ENCODE measurements at regions not wholly inside any gene's neighbourhood (a gene's known extent, or its start where the extent isn't known, plus 50 kb on each side); places are given as distances from the start of the nearest gene placed in this dataset.
"Not testable (repeated sequence)": the region's sequence is repeated elsewhere in the genome, so short reads cannot be mapped to it uniquely, and the experiment has no call there.

GRCh38 chr6:80603679-80604078 lies 497.2 kb downstream of the BCKDHB start:
- no peak overlapping the region for H3K27ac Mint-ChIP-seq
- TF ChIP-seq, protein P1, sequence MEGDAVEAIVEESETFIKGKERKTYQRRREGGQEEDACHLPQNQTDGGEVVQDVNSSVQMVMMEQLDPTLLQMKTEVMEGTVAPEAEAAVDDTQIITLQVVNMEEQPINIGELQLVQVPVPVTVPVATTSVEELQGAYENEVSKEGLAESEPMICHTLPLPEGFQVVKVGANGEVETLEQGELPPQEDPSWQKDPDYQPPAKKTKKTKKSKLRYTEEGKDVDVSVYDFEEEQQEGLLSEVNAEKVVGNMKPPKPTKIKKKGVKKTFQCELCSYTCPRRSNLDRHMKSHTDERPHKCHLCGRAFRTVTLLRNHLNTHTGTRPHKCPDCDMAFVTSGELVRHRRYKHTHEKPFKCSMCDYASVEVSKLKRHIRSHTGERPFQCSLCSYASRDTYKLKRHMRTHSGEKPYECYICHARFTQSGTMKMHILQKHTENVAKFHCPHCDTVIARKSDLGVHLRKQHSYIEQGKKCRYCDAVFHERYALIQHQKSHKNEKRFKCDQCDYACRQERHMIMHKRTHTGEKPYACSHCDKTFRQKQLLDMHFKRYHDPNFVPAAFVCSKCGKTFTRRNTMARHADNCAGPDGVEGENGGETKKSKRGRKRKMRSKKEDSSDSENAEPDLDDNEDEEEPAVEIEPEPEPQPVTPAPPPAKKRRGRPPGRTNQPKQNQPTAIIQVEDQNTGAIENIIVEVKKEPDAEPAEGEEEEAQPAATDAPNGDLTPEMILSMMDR (conservative IDR thresholded peaks at IDR 0.05) = no peak
- H3K9me3 Mint-ChIP-seq = no peaks in the 10 kb centered on the region
- no peak for DNase-seq (ENCODE audit: extremely low spot score, unreplicated experiment)
- H3K4me1 Mint-ChIP-seq (ENCODE audit: unreplicated experiment) = no peaks in the 10 kb centered on the region
- no peaks in the 10 kb centered on the region for H3K27me3 Mint-ChIP-seq
- no peaks in the 10 kb centered on the region for H3K36me3 Mint-ChIP-seq
- no peak overlapping the region for H3K4me3 Mint-ChIP-seq

DNA sequence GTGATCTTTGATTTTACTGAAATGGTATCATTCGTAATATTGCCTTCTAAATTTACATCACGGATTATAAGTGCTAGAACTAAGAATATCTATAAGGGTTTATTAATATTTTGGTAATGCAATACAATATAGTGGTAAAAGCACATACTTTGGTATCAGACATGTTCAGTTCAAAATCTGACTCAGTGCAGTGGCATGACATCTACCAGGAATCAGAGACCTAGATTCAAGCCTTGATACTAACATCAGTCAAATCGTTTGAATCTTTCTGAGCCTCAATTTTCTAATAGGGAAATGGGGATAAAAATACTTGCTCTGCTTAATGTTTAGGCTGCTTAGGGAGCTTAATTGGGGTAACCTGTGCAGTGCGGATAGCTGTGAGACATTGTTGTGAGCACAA lies 488.0 kb downstream of the BCKDHB start:
- no peak overlapping the region for H3K4me3 Mint-ChIP-seq
- no peak for DNase-seq (ENCODE audit: extremely low spot score, unreplicated experiment)
- H3K27me3 Mint-ChIP-seq = peaks cover 13% of the 10 kb centered on the region
- no peaks in the 10 kb centered on the region for H3K4me1 Mint-ChIP-seq (ENCODE audit: unreplicated experiment)
- H3K27ac Mint-ChIP-seq = no peak overlapping the region
- H3K36me3 Mint-ChIP-seq = no peaks in the 10 kb centered on the region
- no peaks in the 10 kb centered on the region for H3K9me3 Mint-ChIP-seq
- TF ChIP-seq, protein P1 (conservative IDR thresholded peaks at IDR 0.05) = no peak

DNA sequence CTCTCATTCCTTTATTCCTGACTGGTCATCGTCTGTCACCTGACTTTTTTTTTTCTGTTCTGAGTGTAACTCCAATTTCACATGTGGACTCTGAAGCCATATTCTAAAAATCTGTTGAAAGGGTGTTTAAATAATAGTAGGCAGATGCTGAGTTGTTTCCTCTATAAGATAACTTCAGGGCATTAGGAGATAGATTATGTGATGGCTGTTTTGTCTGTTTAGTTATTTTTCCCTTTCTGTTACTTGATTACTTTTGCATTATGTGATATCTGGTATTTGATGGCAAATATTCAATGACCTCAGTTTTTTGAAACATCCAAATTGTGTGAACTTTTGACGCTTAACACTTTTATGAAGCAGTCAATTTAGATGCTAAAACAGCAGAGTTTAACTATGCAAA lies 486.0 kb downstream of the BCKDHB start:
- Mint-ChIP-seq H3K9me3 (no peaks in the 10 kb centered on the region), H3K4me1 (ENCODE audit: unreplicated experiment) (no peaks in the 10 kb centered on the region), H3K4me3 (no peak overlapping the region), H3K27me3 (peaks cover 10% of the 10 kb centered on the region), H3K36me3 (no peaks in the 10 kb centered on the region), H3K27ac (no peak overlapping the region)
- no peak for DNase-seq (ENCODE audit: extremely low spot score, unreplicated experiment)
- TF ChIP-seq, protein P1 (conservative IDR thresholded peaks at IDR 0.05) = no peak

DNA sequence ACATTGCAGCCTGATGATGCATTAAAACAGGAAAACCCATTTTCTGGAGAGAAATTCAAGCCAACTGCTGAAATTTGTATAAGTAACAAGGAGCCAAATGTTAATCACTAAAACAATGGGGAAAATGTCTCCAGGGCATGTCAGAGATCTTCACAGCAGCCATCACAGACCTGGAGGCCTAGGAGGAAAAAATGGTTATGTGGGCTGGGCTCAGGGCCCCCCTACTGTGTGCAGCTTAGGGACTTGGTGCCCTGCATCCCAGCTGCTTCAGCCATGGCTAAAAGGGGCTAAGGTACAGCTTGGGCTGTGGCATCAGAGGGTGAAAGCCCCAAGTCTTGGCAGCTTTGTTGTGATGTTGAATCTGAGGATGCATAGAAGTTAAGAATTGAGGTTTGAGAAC lies 479.8 kb downstream of the BCKDHB start:
- no peak overlapping the region for H3K27ac Mint-ChIP-seq
- no peak overlapping the region for H3K4me3 Mint-ChIP-seq
- TF ChIP-seq, protein P1 (conservative IDR thresholded peaks at IDR 0.05) = no peak
- peaks cover 4% of the 10 kb centered on the region for H3K36me3 Mint-ChIP-seq
- no peaks in the 10 kb centered on the region for H3K9me3 Mint-ChIP-seq
- no peak for DNase-seq (ENCODE audit: extremely low spot score, unreplicated experiment)
- no peaks in the 10 kb centered on the region for H3K4me1 Mint-ChIP-seq (ENCODE audit: unreplicated experiment)
- H3K27me3 Mint-ChIP-seq = peaks cover 6% of the 10 kb centered on the region

DNA sequence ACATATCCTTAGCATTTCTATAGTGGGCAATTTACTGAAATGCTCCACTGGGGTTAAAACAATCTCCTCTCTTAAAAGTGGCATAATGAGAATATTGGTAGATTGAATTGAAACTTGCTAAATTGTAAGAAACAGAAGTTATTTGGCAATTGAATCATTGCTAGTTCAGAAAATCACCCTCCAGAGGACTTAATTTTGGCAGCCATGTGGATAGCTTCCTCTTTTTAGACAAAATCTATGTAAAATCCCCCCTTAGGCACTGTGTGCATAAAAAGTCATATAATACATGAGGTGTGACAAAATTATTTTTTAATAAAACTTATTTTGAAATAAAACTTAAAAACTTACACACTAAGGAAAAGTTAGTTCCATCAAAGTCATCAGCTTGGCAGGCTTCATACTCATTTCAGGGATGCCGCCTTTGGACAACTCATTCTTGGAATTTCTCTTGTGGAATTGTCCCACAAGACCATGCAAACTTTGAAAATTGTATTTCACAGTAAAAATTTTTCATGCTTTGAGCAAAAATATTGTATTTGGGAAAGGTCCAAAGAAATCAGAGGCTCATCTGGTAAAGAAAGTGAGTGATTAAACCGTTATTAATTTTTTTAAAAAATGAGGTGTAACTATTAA lies 473.0 kb downstream of the BCKDHB start:
- Mint-ChIP-seq H3K4me3 (no peak overlapping the region), H3K9me3 (no peaks in the 10 kb centered on the region), H3K27ac (no peak overlapping the region), H3K4me1 (ENCODE audit: unreplicated experiment) (no peaks in the 10 kb centered on the region), H3K36me3 (no peaks in the 10 kb centered on the region), H3K27me3 (peaks cover 2% of the 10 kb centered on the region)
- TF ChIP-seq, protein P1 (conservative IDR thresholded peaks at IDR 0.05) = no peak
- no peak for DNase-seq (ENCODE audit: extremely low spot score, unreplicated experiment)

- H3K27ac Mint-ChIP-seq; H3K4me1 Mint-ChIP-seq (ENCODE audit: unreplicated experiment); H3K36me3 Mint-ChIP-seq; H3K27me3 Mint-ChIP-seq; H3K4me3 Mint-ChIP-seq; DNase-seq (ENCODE audit: extremely low spot score, unreplicated experiment); H3K9me3 Mint-ChIP-seq: not testable (repeated sequence)
Measured at GRCh38 chr6:80573320-80573719, 466.8 kb downstream of the BCKDHB start.
